GM18519 (cell line): ENCODE measurements at regions not wholly inside any gene's neighbourhood (a gene's known extent, or its start where the extent isn't known, plus 50 kb on each side); places are given as distances from the start of the nearest gene placed in this dataset.
"Not testable (repeated sequence)": the region's sequence is repeated elsewhere in the genome, so short reads cannot be mapped to it uniquely, and the experiment has no call there.

ENCODE experiments used
- ATAC-seq: cut with Tn5 transposase; IDR thresholded peaks from one replicate; pipeline ENCODE4 v1.9.1; 2021; ENCODE audit warnings: mild to moderate bottlenecking, moderate library complexity; ENCODE audit not compliant: unreplicated experiment, low FRiP score

DNA sequence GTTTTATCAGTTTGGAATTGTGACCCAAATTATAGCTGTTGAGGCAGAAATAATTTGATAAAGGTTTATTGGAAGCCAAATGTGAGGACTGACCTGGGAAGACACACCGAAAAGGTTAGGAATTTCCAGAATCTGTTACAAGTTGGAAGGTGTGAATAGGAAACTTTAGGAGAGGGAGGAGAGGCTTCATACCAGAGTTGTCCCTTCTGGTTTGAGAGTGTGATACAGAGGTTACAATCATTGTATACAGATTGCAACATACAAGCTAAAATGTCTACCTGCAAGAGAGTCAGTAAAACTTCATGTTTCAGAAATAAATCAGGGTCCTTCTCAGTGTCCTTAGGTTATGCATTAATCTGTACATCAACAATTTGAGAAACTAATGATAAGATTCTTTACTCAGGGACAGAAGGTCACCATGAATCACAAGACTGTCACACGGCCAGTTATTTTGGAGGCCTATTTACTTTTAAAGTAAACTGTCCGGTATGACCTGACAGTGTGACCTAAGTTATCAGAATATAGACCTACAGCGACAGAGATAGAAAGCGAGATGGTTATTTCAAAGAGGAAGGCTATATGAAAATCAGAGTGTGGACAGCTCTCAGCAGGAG, 204.9 kb upstream of the CTNND2 start:
- no peak for ATAC-seq

DNA sequence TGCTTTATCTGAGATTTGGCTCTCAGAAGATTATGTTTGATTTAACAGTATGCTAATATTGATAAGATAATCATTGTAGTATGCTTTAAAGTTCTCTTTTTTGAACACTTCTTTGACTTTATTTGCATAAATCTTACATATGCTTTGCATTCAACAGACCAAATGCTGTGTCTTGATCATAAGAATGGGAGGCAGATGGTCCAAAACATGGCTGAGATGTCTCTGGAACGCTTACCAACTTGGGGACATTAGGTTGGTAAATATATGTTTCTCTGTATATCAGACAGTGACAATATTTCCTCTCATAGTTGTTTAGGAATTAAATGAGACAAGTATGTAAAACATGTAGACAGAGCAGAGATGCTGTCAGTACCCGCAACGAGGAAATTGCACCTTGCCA, 197.9 kb upstream of the CTNND2 start:
- ATAC-seq = no peak

DNA sequence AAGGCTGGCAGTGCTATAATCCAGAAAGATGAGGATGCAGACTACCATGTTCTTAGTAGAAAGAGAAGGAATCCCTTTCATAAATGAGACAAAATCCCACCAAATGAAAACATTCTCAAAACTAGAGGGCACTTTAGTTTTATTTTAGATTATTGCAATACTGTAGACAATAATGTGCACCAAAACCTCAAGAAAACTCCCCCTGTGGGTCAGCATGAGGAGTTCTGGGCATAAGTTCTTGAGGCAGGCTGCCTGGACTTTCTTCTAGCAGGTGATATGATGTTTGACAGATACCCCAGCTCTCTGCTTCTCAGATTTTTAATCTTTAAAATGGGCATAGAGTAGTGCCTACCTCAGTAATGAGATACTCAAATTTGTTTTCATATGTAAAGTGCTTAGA, 196.3 kb upstream of the CTNND2 start:
- no peak for ATAC-seq

DNA sequence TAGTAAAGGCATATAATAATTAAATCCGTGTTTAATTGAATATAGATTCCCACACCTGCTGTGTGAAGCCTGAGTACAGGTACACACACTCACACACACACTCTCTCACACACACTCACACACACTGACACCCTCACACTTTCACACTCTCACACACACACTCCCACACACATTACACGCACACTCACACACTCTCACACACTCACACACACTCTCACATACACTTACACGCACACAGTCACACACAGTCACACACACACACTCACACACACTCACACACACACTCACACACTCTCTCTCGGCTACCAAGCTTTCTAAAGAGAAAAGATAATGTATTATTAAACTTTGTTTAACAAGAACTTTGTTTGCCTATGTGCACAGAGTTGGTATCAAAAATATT, 195.1 kb upstream of the CTNND2 start:
- ATAC-seq = no peak

DNA sequence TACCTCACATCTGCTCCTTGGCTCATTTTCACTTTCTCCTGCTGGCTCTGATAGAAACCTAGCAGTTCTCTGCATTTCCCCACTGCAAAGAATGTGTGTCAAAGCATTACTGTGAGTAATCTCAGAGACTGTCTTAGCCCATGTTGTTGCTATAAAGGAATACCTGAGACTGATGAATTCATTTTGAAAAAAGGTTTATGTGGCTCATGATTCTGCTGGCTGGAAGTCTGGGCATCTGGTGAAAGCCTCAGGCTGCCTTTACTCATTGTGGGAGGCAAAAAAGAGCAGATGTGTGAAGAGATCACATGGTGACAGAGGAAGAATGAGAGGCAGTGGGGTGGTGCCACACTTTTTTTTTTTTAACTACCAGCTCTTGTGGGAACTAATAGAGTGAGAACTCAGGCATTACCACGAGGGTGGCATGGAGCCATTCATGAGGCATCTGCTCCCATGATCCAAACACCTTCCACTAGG, 191.6 kb upstream of the CTNND2 start:
- no peak for ATAC-seq

DNA sequence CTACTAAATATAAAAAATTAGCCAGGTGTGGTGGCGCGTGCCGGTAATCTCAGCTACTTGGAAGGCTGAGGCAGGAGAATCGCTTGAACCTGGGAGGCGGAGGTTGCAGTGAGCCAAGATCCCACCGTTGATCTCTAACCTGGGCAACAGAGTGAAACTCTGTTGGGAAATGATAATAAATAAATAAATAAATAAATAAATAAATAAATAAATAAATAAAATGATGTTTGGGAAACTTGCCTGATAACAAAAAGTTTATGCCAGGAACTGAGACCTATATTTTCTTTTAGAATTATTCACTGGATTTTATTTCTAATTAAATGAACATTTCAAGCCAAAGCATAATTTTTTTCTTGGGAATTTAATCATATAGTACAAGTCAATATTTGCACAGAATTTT, 189.3 kb upstream of the CTNND2 start:
- ATAC-seq = no peak

DNA sequence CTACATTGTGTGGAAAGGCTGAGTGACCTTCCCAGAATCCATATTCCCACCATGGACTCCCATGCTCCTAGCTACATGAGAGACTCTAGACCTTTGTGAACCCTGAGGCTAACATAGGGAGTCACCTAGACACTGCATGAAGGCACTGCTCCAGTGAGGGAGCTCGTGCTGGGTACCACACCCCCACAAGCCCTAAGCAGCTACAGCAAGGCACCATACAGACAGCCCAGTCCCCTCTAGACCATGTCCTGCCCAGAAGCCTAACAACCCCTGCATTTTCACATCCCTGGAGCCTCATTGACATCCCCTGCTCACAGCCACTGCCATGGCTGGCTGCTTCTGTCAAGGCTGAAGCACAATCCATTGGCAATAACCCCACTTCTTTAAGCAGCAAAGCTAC, 176.5 kb upstream of the CTNND2 start:
- ATAC-seq = no peak

DNA sequence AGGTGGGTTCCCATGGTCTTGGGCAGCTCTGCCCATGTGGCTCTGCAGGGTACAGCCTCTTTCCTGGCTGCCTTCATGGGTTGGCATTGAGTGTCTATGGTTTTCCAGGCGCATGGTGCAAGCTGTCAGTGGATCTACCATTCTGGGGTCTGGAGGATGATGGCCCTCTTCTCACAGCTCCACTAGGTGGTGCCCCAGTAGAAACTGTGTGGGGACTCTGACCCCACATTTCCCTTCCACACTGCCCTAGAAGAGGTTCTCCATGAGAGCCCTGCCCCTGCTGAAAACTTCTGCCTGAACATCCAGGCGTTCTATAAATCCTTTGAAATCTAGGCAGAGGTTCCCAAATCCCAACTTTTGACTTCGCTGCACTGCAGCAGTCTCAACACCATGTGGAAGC, 174.0 kb upstream of the CTNND2 start:
- ATAC-seq = not testable (repeated sequence)

DNA sequence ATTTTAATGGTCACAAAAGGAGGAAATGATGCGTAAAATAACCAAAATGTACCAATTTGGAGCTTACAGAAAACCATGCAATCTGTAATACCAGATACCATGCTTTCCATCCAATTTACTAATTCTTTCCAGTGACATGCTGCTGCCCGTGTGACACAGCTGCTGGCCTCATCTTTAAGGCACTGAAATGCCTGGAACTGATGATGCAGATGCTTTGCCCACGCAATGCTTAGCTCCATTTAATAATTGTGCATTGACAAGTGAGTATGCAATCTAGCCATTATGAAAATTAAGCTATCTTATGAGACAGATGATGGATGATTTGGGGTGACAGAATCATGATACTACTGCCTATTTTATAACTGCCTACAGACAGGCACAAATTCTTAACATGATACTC, 169.2 kb upstream of the CTNND2 start:
- no peak for ATAC-seq

DNA sequence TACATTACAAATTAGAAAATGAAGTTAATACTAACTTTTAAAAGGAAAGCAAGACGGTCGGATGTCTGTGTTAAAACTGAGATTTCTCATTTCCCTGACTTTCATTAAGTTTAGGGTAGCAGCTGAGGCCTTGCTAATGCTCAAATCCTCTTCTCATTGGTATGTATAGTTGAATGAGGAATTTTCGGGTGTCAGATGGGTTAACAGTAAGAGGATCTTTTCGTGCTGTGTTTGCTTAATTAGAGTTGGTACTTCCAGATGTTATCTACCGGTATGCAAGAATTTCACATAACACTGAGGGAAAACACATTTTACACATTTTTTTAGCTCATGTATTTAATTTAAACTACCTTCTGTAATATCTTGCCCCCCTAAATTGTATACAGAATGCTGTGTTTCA, 168.2 kb upstream of the CTNND2 start:
- ATAC-seq = no peak

DNA sequence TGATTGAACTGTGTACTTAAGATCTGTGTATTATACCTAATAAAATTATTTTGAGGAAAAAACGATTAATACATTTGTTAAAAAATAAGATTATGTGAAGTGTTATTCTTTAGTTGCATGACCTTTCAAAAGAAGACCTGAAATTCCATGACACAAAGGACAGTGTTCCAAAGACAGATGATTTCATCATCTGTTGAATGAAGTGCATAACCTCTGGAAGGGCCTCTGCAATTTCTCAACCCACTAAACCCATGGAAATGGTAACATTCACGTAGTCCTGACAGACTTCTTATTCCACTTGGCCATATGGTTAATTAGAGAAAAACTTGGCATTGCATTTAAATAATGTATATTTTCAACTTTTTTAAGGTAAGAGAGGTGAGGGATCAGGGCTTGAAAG, 167.2 kb upstream of the CTNND2 start:
- no peak for ATAC-seq

DNA sequence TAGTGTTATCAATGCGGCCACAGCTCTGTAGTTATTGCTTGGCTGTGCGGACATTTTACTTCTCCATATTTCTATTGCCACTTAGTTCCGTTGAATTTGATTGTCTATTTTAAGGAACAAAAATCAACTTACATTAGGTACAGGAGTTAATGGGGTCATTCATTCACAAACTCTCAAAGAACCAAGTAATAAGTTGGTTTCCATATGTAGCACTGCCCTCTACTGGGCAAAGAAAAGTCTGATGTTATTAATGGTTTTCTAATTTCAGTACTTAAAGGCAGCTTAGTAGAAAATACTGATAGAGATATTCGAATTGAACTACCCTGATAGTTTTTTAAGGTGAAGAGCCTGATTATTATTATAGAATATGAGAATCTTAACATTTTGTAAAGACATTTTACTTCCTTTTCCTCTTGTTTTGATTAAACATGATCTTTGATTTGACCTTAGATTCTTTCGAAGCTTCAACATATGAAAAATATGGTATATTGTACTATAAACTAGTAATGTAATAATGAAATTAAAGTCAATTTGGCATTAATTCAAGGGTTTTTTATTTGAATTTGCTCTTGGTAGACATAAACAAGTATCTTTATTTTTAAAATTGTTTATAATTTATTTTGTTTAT, 119.5 kb upstream of the CTNND2 start:
- ATAC-seq = peak; percentile 66

DNA sequence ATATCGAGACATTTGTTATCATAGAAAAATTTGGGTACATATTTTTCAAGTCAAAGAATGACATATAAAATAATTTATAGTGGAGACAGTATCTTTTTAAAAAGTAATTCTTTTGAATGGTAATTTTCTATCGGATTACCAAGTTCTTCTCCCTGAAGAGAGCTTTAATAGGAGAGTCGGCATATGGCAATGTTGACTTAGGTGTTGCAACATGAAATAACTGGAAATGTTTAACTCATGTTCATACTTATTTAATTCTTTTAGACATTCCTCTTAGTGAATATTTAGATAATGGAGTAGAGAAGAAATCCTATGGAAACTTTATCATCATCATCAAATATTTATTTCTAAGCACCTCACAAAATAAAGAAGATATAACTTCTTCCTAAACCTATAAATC, 118.2 kb upstream of the CTNND2 start:
- ATAC-seq = no peak

DNA sequence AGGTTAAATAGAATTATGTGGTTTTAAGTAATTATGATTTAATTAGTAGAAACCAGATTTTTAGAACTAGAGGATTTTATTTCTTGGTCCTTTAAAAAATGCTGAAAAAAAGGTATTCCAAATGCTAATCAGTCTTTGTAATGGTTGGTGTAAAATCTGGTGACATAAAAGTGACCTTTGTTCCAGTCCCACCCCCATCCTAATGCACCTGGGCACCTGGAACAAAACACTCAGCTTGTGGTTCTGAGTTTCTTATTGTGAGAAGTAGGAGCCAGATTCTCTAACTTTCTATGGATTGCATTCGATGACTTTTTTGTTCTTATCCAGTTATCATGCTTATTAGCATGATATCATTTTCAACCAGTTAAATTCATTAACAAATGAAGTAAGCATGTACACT, 115.1 kb upstream of the CTNND2 start:
- no peak for ATAC-seq

DNA sequence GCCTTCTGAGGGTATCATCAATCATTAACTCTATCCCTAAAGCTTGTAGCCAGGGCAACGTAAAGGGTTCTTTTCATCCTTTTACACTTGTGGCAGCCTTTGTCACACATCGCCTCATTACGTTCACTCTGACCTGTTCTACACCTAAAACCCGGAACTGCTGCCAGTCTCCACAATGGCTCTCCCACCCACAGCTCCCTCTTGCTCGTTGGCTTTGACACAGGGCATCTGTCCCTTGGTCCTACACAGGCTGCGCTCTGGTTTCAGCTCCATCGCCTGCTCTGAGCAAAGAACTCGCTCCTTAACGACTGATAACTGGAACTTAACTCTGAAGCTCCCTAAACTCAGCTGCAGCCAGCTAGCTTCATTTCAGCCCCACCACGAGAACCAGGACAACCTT, 112.8 kb upstream of the CTNND2 start:
- no peak for ATAC-seq

DNA sequence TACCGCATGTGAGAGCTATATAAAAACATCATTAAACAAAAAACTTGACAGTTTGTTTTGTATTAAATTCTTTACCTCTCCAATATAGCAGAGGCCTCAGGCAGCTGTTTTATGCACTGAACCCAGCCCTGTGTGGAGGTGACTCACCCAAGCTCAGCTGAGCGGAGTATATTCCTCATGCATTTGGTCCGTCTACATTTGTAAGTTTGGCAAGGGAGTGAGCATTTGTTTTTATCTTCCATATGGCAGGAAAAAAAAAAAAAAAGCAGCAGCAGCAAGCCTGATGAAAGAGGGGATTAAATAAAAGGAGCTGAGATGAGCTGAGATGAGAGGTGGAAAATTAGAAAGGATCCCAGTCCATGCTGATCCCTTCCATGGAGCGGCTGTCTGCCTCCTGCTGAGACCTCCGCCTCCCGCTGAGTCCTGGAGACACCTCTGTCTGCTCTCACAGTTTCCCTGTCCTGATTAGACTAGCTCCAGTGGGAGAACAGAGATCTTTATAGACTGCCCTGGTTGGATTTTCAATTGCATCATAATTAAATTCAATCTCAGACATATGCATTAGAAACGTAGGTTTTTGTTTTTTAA, 112.0 kb upstream of the CTNND2 start:
- ATAC-seq = no peak

DNA sequence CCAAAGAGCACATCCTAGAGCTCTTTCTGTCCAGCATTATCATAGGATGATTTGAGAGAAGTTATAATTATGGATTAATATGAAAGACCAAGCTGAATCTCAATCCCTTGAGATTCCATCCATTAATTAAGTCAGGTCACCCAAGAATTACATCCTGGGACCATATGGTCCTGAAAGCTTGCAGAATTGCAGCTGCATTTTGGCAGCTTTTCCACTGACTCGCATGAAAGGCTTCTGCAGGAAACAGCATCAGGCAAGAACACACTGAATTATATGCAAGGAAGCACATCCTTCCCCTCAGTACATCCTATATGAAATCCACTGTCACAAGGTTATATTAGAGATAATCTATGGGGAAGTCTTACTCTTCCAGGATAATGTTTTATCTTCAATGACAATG, 109.1 kb upstream of the CTNND2 start:
- ATAC-seq = no peak

DNA sequence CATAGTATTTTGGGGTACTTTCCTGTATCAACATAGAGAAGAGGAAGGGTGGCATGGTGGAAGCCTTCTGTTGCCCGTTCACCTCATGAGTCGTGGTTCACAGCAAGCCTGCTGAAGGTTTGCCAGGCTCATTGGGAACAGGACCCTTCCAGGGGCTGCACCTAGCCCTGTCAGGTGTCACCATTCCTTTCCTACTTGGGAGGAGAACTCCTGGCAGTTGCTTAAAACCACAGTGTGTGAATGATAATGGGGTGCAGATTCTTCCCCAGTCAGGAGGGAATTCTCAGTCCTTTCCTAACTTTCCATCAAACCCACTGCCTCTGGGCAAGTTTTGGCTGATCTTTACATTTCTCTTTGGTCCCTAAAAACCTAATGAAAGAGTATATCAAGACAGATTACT, 99.4 kb upstream of the CTNND2 start:
- no peak for ATAC-seq

DNA sequence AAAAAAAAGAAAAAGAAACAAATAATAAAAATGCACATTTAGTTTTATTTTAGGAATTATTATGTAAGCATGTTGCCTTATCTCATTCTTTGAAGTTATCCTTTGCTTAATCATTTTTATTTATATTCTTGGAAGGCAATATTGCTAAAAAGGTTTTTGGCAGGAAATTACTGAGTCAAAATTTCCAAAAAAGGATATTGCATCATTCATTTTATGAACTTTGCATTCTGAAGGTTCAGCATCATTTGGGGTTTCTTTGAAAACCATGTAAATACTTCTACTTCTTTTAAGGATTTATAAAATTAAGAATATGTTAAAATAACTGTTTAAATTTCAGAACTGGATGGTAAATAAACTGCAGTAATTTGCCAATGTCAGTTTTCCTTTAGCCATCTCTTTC, 94.2 kb upstream of the CTNND2 start:
- no peak for ATAC-seq

DNA sequence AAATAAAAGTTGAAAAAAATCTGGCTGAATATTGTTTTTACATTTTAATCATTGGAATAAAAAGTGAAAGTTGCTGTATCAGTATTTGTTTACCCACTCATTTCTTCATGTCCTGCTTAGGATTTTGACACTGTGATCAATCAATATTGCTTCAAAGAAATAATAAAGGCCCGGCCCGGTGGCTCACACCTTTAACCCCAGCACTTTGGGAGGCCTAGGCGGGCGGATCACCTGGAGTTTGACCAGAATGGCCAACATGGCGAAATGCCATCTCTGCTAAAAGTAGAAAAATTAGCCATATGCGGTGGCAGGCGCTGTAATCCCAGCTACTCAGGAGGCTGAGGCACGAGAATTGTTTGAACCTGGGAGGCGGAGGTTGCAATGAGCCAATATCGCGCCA, 93.7 kb upstream of the CTNND2 start:
- ATAC-seq = no peak

DNA sequence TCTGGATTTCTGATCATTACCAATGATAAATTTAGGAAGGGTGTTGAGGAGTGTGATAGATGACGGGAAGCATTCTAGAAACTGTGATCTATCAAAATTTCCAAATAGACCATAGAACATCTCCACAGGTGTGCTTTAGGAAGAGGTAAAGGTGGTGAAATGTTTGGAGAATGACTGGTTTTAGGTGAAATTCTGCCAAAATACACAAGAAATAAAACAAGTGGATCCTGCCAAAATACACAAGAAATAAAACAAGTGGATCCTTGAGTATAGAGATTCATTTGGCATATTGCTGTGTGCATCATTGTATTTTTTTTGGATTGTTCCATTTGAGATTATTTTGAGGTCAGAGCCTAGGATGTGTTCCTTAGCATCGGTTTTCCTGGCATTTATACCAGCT, 88.3 kb upstream of the CTNND2 start:
- ATAC-seq = no peak

DNA sequence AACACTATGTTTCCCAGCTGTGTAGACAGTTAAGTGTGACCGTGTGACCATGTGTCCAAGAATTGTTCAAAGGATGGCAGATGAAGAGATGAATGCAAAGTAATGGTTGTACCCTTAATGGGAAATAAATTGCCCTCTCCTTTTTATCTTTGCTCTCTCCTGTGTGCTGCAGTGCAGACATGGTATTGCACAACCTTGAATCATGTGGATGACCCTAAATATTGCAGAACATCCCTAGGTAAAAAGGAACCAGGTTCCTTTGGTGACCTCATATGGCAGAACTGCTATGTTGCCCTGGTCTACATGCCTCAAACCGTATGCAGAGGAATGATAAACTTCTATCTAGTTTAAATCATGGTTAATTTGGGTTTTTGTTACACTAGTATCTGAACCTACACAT, 81.7 kb upstream of the CTNND2 start:
- ATAC-seq = no peak
